NOMO-1 (cell line): ENCODE measurements at regions not wholly inside any gene's neighbourhood (a gene's known extent, or its start where the extent isn't known, plus 50 kb on each side); places are given as distances from the start of the nearest gene placed in this dataset.
"Not testable (repeated sequence)": the region's sequence is repeated elsewhere in the genome, so short reads cannot be mapped to it uniquely, and the experiment has no call there.

Experiments used
- DNase-seq, 2 experiments: peaks; one replicate each; lab custom pipeline; 2025; ENCODE audit not compliant: unreplicated experiment in 2 of 2; lab: John Stamatoyannopoulos, UW

- no peak for DNase-seq
Measured at GRCh38 chr3:115204475-115204874, 57.4 kb upstream of the ZBTB20 start.

DNA sequence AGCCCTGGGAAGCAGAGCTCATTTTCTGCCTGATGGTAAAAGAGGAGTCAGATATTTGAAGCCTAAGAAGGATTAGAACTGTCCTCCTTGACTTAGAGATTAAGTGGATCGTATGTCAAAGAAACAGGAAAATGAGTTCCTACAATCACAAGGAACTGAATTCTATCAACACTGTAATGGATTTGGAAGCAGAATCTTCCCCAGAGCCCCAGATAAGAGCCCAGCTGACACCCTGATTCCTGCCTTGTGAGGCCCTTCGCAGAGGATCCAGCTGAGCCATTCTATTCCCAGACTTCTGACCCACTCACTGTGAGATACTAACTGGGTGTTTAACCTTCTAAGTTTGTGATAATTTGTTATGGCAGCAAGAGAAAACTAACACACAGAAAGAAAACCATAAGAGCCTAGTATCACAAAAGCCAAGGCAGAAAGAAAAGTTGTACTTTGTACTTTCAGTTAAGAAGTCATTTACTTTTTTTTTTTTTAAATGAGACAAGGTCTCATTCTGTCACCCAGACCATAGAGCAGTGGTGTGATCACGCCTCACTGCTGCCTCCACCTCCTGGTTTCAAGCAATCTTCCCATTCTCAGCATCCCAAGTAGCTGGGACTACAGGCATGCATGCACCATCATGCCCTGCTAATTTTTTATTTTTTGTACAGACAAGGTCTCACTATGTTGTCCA, 61.1 kb upstream of the ZBTB20 start:
- no peak for DNase-seq

DNA sequence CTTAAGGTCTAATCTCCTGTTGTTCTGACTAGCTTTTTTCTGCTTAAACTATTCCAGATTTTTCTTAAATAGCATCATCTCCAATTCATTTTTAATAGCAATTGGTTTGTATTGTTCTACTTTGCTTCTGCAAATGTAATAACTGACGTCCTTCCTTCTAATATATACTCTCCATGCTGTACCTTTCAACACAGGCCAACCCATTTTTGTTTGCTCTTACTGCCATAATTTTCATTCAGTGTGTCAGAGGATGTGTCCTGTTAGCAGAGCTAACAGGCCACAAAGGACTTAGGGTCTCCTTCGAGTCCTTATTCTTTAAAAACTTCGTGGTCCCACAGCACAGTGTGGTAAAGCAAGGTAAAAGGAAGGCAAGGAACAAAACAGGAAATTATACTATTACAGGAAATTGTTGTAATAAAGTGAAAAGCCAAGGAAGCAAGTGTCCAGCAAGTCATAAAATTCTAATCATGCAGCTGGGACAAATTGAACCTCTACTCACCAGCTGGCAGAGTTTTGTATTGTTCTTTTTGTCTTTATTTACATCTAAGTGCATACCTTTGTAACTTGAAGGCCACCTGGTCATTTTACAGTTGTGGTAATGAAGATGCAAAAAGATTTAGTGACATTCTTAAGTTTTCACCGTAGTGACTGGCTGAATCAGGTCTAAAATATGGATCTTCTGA, 64.9 kb upstream of the ZBTB20 start:
- no peak for DNase-seq

GRCh38 chr3:115212615-115213014, 65.5 kb upstream of the ZBTB20 start:
- DNase-seq, result no peak

DNA sequence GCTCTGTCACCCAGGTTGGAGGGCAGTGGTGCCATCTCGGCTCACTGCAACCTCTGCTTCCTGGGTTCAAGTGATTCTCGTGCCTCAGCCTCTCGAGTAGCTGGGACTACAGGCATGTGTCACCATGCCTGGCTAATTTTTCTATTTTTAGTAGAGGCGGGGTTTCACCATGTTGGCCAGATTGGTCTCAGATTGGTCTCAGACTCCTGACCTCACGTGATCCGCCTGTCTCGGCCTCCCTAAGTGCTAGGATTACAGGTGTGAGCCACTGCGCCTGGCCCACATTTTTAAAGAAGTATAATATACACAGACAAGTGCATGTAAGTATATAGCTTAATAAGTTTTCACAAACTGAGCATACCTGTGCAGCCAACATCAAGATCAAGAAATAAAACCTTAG, 66.0 kb upstream of the ZBTB20 start:
- not testable (repeated sequence) for DNase-seq

DNA sequence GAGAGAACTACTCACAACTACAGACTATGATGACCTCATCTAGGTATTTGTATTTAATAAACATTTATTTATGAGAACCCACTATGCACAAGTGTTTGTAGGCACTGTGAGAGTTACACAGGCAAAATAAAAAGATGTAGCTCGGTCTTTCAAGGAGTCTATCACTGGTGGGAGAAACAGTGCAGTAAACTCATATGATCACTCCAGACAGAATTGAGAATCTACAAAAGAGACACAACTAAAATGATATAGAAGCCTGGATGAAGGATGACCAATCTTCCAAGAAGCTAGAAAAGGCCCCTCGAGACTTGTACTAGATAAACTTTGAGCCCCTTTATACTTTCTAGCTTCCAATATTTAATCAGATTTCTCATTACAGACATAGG, 70.2 kb upstream of the ZBTB20 start:
- DNase-seq, result no peak

- DNase-seq, result peak in 1 of 2 experiments; percentile 25
Measured at GRCh38 chr3:115217678-115218451, 70.8 kb upstream of the ZBTB20 start.

GRCh38 chr3:115218859-115219258, 71.8 kb upstream of the ZBTB20 start:
- no peak for DNase-seq

DNA sequence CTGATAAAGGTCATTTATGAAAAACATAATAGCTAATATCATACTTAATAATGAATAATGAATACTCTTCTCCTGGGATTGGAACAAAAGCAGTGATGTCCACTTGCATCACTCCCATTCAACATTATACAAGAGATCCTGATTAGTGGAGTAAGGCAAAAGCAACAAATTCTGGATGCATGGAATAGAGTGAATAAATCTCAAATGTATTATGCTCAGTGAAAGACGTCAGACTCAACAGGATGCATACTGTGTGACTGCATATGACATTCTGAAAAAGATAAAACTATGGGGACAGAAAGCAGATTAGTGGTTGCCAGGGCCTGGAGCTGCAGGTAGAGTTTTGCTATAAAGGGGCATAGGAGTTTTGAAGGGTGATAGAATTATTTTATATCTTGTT, 77.6 kb upstream of the ZBTB20 start:
- DNase-seq, result no peak

- no peak for DNase-seq
Measured at GRCh38 chr3:115226844-115227445, 79.9 kb upstream of the ZBTB20 start.

GRCh38 chr3:115227461-115227860, 80.4 kb upstream of the ZBTB20 start:
- DNase-seq, result no peak

DNA sequence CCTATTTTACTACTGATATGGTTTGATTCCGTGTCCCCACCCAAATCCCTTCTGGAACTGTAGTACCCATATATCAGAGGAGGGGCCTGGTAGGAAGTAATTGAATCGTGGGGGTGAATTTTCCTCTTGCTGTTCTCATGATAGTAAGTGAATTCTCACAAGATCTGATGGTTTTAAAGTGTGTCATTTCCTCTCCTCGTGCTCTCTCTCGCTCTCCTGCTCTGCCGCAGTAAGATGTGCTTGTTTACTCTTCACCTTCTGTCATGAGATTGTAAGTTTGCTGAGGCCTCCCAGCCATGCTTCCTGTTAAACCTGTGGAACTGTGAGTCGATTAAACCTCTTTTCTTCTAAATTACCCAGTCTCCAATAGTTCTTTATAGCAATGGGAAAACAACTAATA, 81.2 kb upstream of the ZBTB20 start:
- DNase-seq, result no peak

- DNase-seq, result no peak
Measured at GRCh38 chr3:115232167-115232566, 85.1 kb upstream of the ZBTB20 start.

GRCh38 chr3:115233021-115233420, 85.9 kb upstream of the ZBTB20 start:
- DNase-seq, result no peak

- no peak for DNase-seq
Measured at GRCh38 chr3:115236496-115236895, 89.4 kb upstream of the ZBTB20 start.

DNA sequence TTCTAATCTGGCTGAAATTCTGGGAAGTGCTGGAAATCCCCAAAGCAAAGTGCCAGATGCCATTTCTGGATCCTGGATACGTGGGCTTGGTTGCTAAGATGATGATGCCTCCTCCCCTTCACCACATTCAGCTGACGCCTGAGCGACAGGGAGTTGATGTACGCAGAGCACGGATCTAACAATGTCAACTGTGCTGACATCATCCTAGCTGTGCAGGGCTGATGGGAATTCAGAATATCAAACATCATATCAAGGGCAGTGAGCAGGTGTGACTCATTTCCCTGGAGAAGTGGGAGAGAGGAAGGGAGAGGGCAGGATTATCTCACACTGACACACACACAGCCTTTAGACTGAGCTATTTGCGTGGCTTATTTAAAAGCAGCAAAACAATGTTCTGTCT, 92.6 kb upstream of the ZBTB20 start:
- no peak for DNase-seq

DNA sequence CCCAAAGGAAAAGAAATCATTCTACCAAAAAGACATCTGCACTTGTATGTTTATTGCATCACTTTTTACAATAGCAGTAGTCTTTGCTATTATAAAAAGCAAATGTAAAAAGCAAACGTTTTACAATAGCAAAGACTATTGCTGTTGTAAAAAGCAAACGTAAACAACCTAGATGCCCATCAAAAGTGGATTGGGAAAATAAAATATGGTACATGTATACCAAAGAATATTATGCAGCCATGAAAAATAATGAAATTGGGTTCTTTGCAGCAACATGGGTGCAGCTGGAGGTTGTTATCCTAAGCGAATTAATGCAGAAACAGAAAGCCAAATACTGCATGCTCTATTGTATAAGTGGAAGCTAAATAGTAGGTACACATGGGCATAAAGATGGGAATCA, 97.3 kb upstream of the ZBTB20 start:
- DNase-seq, result no peak

DNA sequence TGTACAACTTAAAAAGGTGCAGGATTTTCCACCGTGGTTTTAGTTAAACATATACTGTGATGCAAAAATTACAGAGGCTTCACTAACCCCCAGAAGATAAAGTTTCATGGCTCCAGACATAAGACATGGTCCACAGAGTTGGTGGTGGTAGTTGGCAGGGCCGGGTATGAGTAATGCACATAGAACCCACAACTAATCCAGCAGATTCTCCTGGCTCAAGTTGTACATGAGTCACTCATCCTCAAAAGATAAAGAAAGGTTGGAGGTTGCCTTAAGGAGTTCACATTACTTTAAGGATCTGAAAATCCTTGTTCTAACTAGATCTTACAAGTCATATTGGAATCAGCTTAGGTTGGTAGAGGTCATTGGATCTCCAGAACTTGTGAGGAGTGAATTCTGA, 98.3 kb upstream of the ZBTB20 start:
- no peak for DNase-seq

GRCh38 chr3:115245899-115246298, 98.8 kb upstream of the ZBTB20 start:
- DNase-seq, result no peak

GRCh38 chr3:115246461-115247020, 99.5 kb upstream of the ZBTB20 start:
- no peak for DNase-seq

DNA sequence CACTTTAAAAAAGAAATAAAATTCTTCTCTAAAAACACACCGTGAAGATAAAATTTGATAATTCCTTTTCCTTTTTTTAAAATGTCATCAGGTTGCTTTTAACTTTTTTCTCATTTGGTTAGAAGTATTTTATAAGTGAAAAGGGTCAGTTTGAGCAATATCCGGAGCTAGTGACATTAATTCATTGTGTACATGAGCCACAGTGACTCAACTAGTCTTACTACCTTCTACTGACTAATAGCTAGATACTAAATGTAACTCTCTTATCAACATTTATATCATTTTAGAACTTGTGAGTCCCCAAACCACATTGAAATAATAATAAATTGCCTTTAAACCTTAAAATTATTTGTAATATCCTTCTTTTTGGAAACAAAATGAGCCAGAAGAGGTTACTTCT, 101.2 kb upstream of the ZBTB20 start:
- no peak for DNase-seq
